ENCODE measurements at regions not wholly inside any gene's neighbourhood (a gene's known extent, or its start where the extent isn't known, plus 50 kb on each side); places are given as distances from the start of the nearest gene placed in this dataset.

DNA sequence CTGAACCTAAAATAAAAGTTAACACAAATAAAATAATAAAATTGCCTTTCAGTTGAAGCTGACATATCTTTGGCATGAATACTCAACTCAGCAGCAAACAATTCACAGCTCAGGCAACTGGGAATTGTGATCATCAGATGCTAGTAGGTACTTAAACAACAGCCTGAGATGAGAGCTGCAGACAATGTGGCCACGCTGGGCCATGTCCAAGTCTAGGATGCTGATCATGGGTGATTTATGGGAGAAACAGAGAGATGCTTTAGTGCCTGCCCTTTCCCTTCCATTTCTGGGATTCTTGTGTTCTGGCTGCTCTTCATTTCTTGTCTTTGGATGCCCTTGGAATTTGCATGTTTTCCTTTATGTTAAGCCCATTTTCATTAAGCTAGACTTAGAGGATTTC is 212.4 kb upstream of the CWC22 start:
- no peak for ATAC-seq (replicated peaks)
- Mint-ChIP-seq H3K4me1 (no peaks in the 10 kb centered on the region), H3K27me3 (peaks cover 6% of the 10 kb centered on the region), H3K9me3 (no peaks in the 10 kb centered on the region), H3K27ac (no peak overlapping the region), H3K36me3 (ENCODE audit: low read depth) (no peaks in the 10 kb centered on the region), H3K4me3 (no peak overlapping the region)

DNA sequence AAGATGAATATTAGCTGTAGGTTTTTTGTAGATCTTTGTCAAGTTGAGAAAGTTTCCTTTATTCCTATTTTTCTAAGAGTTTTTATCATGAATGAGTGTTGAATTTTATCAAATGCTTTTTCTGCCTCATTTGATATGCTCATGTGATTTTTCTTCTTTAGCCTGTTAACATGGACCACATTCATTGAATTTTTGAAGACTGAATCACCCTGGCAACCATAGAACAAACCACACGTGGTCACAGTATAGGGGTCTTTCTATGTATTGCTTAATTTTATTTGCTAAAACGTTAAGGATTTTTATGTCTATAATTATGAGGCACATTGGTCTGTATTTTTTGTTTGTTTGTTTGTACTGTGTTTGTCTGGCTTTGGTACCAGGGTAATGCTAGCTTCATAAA is 201.7 kb upstream of the CWC22 start:
- ATAC-seq (replicated peaks) = no peak
- H3K27me3 Mint-ChIP-seq = no peaks in the 10 kb centered on the region
- no peaks in the 10 kb centered on the region for H3K36me3 Mint-ChIP-seq (ENCODE audit: low read depth)
- H3K9me3 Mint-ChIP-seq = no peaks in the 10 kb centered on the region
- no peak overlapping the region for H3K27ac Mint-ChIP-seq
- no peaks in the 10 kb centered on the region for H3K4me1 Mint-ChIP-seq
- H3K4me3 Mint-ChIP-seq = no peak overlapping the region

DNA sequence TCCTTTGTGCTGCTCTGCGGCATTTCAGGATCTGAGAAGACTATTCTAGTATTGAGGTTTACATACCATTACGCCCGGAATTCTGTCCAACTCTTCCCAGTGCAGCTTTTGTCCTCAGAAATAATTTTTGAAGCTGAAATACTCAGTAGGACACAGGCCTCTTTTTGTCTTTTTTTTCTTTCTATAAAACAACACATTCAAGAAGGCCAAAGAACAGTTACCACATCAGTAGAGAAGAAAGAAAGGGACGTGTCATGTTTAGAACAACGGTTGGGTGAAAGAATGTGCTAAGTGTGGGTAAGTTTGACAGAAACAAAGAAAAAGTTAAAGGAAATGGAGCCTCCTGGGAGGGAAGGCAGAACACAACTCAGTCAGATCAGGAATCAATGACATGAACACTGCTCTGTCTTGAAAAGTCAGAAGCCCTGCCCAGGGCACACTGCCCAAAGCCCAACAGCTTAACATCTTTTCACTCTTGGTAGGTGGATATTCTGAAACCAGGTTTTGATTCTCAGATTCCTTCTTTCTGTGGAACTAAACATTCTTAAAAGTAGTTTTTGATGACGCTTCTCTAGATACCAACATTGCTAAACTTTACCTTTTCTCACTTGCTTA is 198.6 kb upstream of the CWC22 start:
- H3K27me3 Mint-ChIP-seq = no peaks in the 10 kb centered on the region
- H3K36me3 Mint-ChIP-seq (ENCODE audit: low read depth) = no peaks in the 10 kb centered on the region
- H3K9me3 Mint-ChIP-seq = no peaks in the 10 kb centered on the region
- no peak overlapping the region for H3K27ac Mint-ChIP-seq
- H3K4me3 Mint-ChIP-seq = no peak overlapping the region
- H3K4me1 Mint-ChIP-seq = no peaks in the 10 kb centered on the region
- no peak for ATAC-seq (replicated peaks)

DNA sequence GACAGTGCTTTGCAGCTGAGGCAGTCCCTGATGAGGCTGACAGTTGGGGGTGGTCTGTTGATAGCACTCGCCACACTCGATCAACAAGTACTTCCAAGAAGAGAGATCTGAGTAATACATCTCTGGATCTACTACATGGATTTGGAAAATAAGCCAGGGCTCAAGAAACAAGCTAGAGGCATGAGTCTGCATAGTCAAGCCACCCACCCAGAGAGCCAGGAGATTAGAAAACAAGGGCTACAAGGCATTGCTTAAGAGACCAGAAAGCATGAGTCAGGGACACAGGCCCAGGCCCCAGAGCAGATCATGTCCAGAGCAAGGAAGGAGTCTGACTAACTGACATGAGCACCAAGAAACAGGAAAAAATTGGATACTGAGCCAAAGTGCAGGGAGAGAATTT is 196.9 kb upstream of the CWC22 start:
- Mint-ChIP-seq H3K27me3 (no peaks in the 10 kb centered on the region), H3K4me1 (no peaks in the 10 kb centered on the region), H3K9me3 (no peaks in the 10 kb centered on the region), H3K4me3 (no peak overlapping the region), H3K27ac (no peak overlapping the region), H3K36me3 (ENCODE audit: low read depth) (no peaks in the 10 kb centered on the region)
- no peak for ATAC-seq (replicated peaks)

DNA sequence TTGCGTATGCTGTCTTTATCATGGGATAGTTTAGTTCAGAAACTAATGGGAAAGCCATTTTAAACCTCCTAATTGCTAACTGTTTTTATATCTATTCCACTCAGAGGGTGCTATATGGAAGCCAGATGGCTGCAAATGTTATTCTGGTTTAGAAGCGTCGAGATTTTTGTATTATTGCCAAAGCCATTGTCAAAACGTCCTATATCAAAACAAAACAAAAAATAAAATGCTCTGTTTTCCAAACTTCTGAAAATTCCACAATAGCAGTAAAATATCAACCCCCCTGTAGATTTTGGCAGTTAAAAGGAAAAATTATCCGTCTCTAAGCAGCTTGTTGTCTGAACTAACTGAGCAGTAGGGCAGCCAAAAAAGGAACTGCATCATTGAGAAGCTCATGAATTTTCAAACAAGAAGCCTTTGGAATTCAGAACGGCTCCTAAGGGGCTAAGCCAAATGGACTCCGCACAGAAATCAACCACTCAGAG is 195.4 kb upstream of the CWC22 start:
- no peaks in the 10 kb centered on the region for H3K4me1 Mint-ChIP-seq
- no peak for ATAC-seq (replicated peaks)
- no peaks in the 10 kb centered on the region for H3K9me3 Mint-ChIP-seq
- H3K27me3 Mint-ChIP-seq = no peaks in the 10 kb centered on the region
- H3K27ac Mint-ChIP-seq = no peak overlapping the region
- H3K4me3 Mint-ChIP-seq = no peak overlapping the region
- no peaks in the 10 kb centered on the region for H3K36me3 Mint-ChIP-seq (ENCODE audit: low read depth)

DNA sequence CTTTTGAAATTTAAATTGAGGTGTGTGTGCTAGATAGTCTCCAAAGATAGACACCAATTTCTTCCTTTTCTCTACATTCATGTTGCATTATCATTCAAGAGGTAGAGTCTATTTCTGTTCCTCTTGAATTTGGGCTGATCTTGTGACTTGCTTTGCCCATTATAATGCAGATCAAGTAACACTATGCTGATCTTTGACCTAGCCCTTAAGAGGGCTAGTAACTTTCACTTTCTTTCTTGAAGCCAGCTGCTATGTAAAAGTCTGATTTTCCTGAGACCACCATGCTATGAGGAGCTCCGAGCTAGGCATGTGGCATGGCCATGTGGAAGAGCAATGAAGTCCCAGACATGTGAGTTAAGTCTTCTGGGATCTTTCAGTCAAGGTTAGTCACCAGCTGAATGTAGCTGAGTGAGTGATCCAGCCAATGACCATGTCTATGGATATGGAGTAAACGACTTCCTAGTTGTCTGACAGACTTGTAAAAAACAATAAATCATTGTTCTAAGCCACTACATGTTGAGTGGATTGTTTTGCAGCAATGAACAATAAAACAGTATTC is 189.4 kb upstream of the CWC22 start:
- H3K4me3 Mint-ChIP-seq = peak overlapping the region; percentile 41
- H3K9me3 Mint-ChIP-seq = no peaks in the 10 kb centered on the region
- no peaks in the 10 kb centered on the region for H3K36me3 Mint-ChIP-seq (ENCODE audit: low read depth)
- H3K27me3 Mint-ChIP-seq = no peaks in the 10 kb centered on the region
- H3K4me1 Mint-ChIP-seq = no peaks in the 10 kb centered on the region
- ATAC-seq (replicated peaks) = no peak
- no peak overlapping the region for H3K27ac Mint-ChIP-seq

DNA sequence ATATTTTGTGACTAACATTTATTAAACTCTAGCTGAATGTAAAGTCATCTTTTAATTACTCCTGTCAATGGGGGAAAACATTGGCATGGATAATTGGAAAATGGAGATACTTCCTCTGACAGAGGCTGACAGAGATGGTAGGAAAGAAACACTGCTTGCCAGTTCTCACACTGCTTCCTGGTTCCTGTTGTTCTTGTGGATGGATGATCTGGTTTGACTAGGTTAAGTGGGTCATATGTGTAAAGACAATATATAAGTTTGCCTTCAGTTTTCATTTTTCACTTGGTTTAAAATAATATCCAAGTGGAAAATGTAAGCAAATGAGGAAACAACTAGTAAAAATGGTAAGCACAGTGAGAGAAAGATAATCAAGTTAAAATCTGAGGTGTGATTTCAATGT is 188.8 kb upstream of the CWC22 start:
- Mint-ChIP-seq H3K36me3 (ENCODE audit: low read depth) (no peaks in the 10 kb centered on the region), H3K4me1 (no peaks in the 10 kb centered on the region), H3K27ac (no peak overlapping the region), H3K4me3 (no peak overlapping the region), H3K27me3 (no peaks in the 10 kb centered on the region), H3K9me3 (no peaks in the 10 kb centered on the region)
- ATAC-seq (replicated peaks) = no peak

DNA sequence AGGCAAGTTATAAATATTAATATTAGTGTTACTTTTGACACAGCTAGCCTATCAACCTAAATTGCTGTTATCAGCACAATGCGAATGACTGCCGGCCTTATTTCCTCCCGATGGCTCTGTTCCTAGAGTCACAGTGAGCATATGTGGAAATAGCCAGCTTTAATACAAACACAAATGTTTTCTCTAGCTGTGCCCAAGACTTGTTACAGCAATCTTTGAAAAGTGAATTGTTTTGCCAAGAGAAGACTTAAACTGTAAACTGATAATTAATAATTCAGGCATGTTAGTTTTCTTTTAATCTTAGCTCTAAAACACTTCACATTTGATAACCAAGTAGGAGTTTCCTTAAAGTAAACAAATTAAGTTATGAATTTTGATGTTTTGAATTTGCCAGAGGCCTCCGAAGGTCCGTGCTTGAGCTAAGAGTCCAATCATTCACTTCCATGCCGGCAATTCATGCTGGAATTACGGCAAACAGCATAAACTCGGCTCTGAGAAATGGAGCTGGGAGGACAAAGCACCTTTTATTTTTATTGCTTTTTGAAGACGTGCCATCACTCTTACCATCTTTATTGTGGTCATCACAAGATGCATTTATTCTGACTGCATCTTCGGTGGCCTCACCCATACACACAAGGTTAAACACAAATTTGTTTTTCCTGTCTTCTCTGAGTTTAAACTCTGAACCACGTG is 184.5 kb upstream of the CWC22 start:
- Mint-ChIP-seq H3K9me3 (no peaks in the 10 kb centered on the region), H3K4me3 (no peak overlapping the region), H3K27me3 (no peaks in the 10 kb centered on the region), H3K27ac (no peak overlapping the region), H3K36me3 (ENCODE audit: low read depth) (no peaks in the 10 kb centered on the region), H3K4me1 (no peaks in the 10 kb centered on the region)
- ATAC-seq (replicated peaks) = no peak

DNA sequence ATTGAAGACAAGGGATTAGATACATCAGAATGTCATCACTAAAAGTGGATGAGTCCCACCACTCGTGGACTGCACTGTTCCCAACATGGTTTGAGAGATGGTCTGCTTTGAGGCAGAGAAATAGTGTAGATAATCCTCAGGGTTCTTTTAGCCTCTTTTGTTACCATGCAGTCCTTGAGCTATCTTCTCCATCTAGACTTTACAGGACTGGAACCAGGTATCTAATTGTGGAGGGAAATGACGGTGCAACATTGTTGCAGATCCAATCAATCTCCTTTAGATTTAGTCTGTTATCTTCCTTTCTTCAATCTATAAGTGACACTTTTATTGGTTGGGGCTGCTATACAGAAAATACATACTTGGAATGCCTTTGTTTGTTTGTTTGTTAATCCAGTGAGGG is 183.8 kb upstream of the CWC22 start:
- Mint-ChIP-seq H3K4me1 (no peaks in the 10 kb centered on the region), H3K27ac (no peak overlapping the region), H3K36me3 (ENCODE audit: low read depth) (no peaks in the 10 kb centered on the region), H3K27me3 (no peaks in the 10 kb centered on the region), H3K4me3 (no peak overlapping the region), H3K9me3 (no peaks in the 10 kb centered on the region)
- ATAC-seq (replicated peaks) = no peak

DNA sequence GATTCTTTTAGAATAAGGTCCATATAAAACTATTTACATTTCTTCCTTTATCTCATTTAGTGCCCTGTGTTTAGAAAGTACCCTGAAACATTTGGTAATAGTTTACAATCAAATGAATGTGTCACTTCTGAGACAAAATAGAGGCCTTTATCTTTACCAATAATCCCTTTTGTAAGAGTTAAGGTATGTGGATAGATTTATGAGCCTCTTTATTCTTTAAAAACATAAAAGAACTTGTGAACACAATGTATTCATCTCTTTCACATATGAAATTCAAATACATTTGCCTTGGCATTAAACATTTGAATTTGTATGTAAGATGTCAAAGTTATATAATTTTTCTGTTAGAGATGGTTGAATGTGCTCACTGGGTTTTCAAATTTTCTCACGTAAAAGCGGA is 180.5 kb upstream of the CWC22 start:
- ATAC-seq (replicated peaks) = no peak
- H3K27ac Mint-ChIP-seq = no peak overlapping the region
- no peaks in the 10 kb centered on the region for H3K36me3 Mint-ChIP-seq (ENCODE audit: low read depth)
- H3K9me3 Mint-ChIP-seq = no peaks in the 10 kb centered on the region
- no peaks in the 10 kb centered on the region for H3K27me3 Mint-ChIP-seq
- no peak overlapping the region for H3K4me3 Mint-ChIP-seq
- no peaks in the 10 kb centered on the region for H3K4me1 Mint-ChIP-seq

DNA sequence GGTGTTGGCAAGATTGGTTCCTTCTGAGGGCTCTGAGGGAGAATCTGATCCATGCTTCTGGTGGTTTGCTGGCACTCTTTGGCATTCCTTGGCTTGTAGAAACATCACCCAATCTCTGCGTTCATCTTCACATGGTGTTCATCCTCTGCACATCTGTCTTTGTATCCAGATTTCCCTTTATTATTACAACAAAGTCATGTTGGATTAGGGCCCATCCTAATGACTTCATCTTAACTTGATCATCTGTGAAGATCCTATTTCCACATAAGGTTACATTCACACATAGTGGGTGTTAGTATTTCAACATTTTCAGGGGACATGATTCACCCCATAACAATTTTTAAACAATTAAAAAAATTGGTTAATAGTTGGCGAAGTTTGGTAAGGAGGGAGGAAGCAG is 177.4 kb upstream of the CWC22 start:
- no peak for ATAC-seq (replicated peaks)
- H3K4me1 Mint-ChIP-seq = no peaks in the 10 kb centered on the region
- no peaks in the 10 kb centered on the region for H3K27me3 Mint-ChIP-seq
- no peaks in the 10 kb centered on the region for H3K9me3 Mint-ChIP-seq
- H3K27ac Mint-ChIP-seq = no peak overlapping the region
- no peak overlapping the region for H3K4me3 Mint-ChIP-seq
- no peaks in the 10 kb centered on the region for H3K36me3 Mint-ChIP-seq (ENCODE audit: low read depth)

DNA sequence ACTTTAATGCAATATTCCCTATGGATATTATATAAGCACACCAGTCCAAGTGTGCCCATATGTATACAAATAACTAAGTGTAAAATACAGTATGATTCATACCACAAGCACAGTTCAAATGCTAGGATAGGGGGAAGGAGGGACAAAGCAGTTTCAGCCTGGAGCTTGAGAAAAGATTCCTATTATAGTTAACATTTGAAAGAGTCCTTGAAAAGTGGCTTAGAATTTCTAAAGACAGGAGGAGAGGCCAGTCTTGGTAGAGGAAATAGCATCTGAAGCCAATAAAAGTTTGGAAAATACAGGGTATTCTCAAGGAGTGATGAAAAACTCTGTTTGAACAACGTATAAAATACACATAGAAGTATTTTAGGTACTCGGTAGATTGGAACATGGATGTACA is 173.4 kb upstream of the CWC22 start:
- H3K36me3 Mint-ChIP-seq (ENCODE audit: low read depth) = no peaks in the 10 kb centered on the region
- no peak overlapping the region for H3K4me3 Mint-ChIP-seq
- no peak overlapping the region for H3K27ac Mint-ChIP-seq
- H3K27me3 Mint-ChIP-seq = no peaks in the 10 kb centered on the region
- H3K4me1 Mint-ChIP-seq = no peaks in the 10 kb centered on the region
- H3K9me3 Mint-ChIP-seq = no peaks in the 10 kb centered on the region
- ATAC-seq (replicated peaks) = no peak

DNA sequence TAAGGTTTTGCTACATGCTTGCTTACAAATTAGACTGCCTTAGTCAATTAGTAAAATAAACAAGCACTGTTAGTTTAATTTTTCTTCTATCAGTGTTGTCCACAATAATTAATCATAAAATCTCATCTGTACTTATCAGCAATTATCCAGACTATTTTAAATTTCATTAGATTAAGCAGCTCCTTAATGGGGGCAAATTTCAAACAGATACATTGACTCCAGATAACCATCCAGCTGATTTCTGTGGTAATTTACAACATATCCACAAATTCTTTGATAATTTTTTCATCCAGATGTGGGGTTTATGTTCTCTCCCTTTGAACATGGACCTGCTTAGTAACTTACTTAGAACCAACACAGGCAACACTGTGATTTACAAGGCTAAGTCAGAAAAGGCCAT is 170.4 kb upstream of the CWC22 start:
- Mint-ChIP-seq H3K4me1 (no peaks in the 10 kb centered on the region), H3K9me3 (no peaks in the 10 kb centered on the region), H3K4me3 (no peak overlapping the region), H3K36me3 (ENCODE audit: low read depth) (no peaks in the 10 kb centered on the region), H3K27ac (no peak overlapping the region), H3K27me3 (no peaks in the 10 kb centered on the region)
- ATAC-seq (replicated peaks) = no peak

DNA sequence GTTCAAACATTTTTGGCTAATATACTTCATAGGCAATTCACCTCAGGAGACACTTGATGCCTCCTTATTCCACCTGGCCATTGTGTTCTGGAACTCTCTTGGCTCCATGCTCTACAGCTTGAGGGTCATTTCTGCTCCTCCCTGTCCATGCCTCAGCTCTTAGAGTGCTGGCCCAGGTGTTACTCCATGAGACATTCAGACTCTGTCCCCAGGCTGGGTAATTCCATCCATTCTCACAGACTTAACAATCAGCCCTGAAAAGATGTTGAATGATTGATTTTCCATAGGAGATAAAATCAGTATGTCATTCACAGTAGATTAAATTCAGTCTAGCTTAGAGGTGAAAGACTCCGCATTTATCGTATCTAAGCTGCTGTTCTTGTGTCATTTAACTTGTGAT is 168.6 kb upstream of the CWC22 start:
- Mint-ChIP-seq H3K27me3 (no peaks in the 10 kb centered on the region), H3K9me3 (no peaks in the 10 kb centered on the region), H3K27ac (no peak overlapping the region), H3K36me3 (ENCODE audit: low read depth) (no peaks in the 10 kb centered on the region), H3K4me3 (no peak overlapping the region), H3K4me1 (no peaks in the 10 kb centered on the region)
- no peak for ATAC-seq (replicated peaks)

DNA sequence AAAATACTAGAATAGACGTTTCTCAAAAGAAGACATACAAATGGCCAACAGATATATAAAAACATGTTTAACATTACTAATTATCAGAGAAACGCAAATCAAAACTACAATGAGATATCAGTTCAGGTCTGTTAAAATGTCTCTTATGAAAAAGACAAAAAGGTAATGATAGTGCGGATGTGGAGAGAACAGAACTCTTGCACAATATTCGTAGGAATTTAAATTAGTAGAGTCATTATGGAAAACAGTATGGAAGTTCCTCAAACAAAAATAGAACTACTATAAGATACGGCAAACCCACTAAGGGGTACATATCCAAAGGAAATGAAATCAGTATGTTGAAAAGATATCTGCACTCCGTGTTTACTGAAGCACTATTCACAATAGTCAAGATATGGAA is 167.5 kb upstream of the CWC22 start:
- no peak overlapping the region for H3K4me3 Mint-ChIP-seq
- no peaks in the 10 kb centered on the region for H3K36me3 Mint-ChIP-seq (ENCODE audit: low read depth)
- no peaks in the 10 kb centered on the region for H3K4me1 Mint-ChIP-seq
- no peaks in the 10 kb centered on the region for H3K27me3 Mint-ChIP-seq
- H3K27ac Mint-ChIP-seq = no peak overlapping the region
- no peak for ATAC-seq (replicated peaks)
- no peaks in the 10 kb centered on the region for H3K9me3 Mint-ChIP-seq
